ENCODE measurements at regions not wholly inside any gene's neighbourhood (a gene's known extent, or its start where the extent isn't known, plus 50 kb on each side); places are given as distances from the start of the nearest gene placed in this dataset.

GRCh38 chrX:34875204-34875603 is 67.4 kb upstream of the FAM47B start:
- dilution Hi-C loops (cut with MboI; ENCODE audit: extremely low pct_ligation_motif_present, low sequenced_read_pairs) (no loop called here), intact Hi-C loops (cut with micrococcal nuclease) (no loop called here)
- no peak for TF ChIP-seq POLR2AphosphoS5 (IDR thresholded peaks at IDR 0.05; ENCODE audit: insufficient read depth, low read depth, low read length)
- TF ChIP-seq CTCF (IDR thresholded peaks at IDR 0.05; ENCODE audit: extremely low read depth in 1 of 2, insufficient read depth in 1 of 2, low read depth in 1 of 2, low read length in 2 of 2): no peak
- no peak for TF ChIP-seq MAX (IDR thresholded peaks at IDR 0.05; ENCODE audit: insufficient read depth, insufficient read length)
- no peak for TF ChIP-seq EZH2 (IDR thresholded peaks at IDR 0.05; ENCODE audit: borderline replicate concordance, low read depth, low read length, severe bottlenecking)
- TF ChIP-seq FOS (IDR thresholded peaks at IDR 0.05; ENCODE audit: borderline replicate concordance, insufficient read depth, low read length): no peak
- no peak for TF ChIP-seq POLR2A (IDR thresholded peaks at IDR 0.05; ENCODE audit: low read depth, low read length)
- no peak for TF ChIP-seq GATA2 (IDR thresholded peaks at IDR 0.05; ENCODE audit: insufficient read depth, insufficient read length, low read depth, low read length)
- TF ChIP-seq MYC (IDR thresholded peaks at IDR 0.05; ENCODE audit: low read depth, low read length): no peak
- TF ChIP-seq JUN (IDR thresholded peaks at IDR 0.05; ENCODE audit: borderline replicate concordance, insufficient read depth, insufficient read length, low read depth): no peak
- Histone ChIP-seq H3K27ac (ENCODE audit: insufficient read depth, low read depth, low read length) (no peak overlapping the region), H3K4me3 (replicated peaks in 1 of 3; ENCODE audit: insufficient read depth in 1 of 3, low read depth in 1 of 3, low read length in 3 of 3) (no peak overlapping the region), H3K27me3 (ENCODE audit: control insufficient read depth in 2 of 2, insufficient read depth in 2 of 2, low read length in 2 of 2) (no peaks in the 10 kb centered on the region), H2AFZ (ENCODE audit: low read depth, low read length) (no peak overlapping the region), H4K20me1 (replicated peaks; ENCODE audit: control insufficient read depth, extremely low read depth, insufficient read depth, low read length) (no peaks in the 10 kb centered on the region), H3K9me3 (replicated peaks; ENCODE audit: control insufficient read depth, insufficient read depth, low read length) (no peaks in the 10 kb centered on the region), H3K9me1 (replicated peaks; ENCODE audit: control insufficient read depth, extremely low read depth, insufficient read depth, low read length) (no peaks in the 10 kb centered on the region), H3K79me2 (ENCODE audit: control insufficient read depth, insufficient read depth, low read length) (no peaks in the 10 kb centered on the region), H3K9ac (replicated peaks; ENCODE audit: extremely low read depth, insufficient read depth, low read length) (no peak overlapping the region), H3K4me1 (ENCODE audit: control insufficient read depth, extremely low read depth, insufficient read depth, low read length) (no peaks in the 10 kb centered on the region), H3K36me3 (ENCODE audit: control insufficient read depth in 2 of 2, extremely low read depth in 1 of 2, insufficient read depth in 2 of 2, low read length in 2 of 2) (no peaks in the 10 kb centered on the region), H3K4me2 (ENCODE audit: insufficient read depth, low read length) (no peak overlapping the region)
- peak; percentile 1 for DNase-seq (ENCODE audit: low read depth, low spot score)
- ChIA-PET CTCF (interaction anchor here (1.0 kb wide), 1 partner anchor 9 kb away, joined by 4 read pairs; no protein-coding TSS in a partner anchor), POLR2A (no interaction called here)
- no peak for FAIRE-seq
- no TSS peak for BruUV-seq (replicated peaks)

Measured in endothelial cell of umbilical vein (primary cell).